ENCODE measurements at regions not wholly inside any gene's neighbourhood (a gene's known extent, or its start where the extent isn't known, plus 50 kb on each side); places are given as distances from the start of the nearest gene placed in this dataset.

DNA sequence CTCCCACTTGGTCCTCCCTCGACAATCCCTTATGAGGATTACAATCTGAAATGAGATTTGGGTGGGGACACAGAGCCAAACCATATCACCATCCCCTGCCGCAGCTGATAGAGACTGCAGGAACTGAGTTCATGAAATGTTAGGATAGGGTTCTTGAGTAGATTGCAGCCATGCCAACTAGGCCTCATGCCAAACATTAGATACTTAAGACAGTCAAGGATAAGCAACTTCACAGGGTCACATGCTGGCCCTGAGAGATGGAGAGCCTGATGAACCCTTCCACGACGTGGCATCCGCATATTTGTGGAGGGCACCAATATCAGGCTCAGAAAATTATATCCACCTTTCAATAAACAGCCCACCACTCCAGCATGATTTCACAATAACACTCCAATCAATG lies 121.3 kb downstream of the ALDH8A1 start:
- TF ChIP-seq, protein P1, sequence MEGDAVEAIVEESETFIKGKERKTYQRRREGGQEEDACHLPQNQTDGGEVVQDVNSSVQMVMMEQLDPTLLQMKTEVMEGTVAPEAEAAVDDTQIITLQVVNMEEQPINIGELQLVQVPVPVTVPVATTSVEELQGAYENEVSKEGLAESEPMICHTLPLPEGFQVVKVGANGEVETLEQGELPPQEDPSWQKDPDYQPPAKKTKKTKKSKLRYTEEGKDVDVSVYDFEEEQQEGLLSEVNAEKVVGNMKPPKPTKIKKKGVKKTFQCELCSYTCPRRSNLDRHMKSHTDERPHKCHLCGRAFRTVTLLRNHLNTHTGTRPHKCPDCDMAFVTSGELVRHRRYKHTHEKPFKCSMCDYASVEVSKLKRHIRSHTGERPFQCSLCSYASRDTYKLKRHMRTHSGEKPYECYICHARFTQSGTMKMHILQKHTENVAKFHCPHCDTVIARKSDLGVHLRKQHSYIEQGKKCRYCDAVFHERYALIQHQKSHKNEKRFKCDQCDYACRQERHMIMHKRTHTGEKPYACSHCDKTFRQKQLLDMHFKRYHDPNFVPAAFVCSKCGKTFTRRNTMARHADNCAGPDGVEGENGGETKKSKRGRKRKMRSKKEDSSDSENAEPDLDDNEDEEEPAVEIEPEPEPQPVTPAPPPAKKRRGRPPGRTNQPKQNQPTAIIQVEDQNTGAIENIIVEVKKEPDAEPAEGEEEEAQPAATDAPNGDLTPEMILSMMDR (IDR thresholded peaks at IDR 0.05; ENCODE audit: low read length) = no peak
- TF ChIP-seq EZH2 (optimal IDR thresholded peaks at IDR 0.05; ENCODE audit: low read depth, low read length) (no peak), EZH2phosphoT487 (IDR thresholded peaks at IDR 0.05; ENCODE audit: low read length) (no peak)
